Endothelial cell of umbilical vein (primary cell): ENCODE measurements at regions not wholly inside any gene's neighbourhood (a gene's known extent, or its start where the extent isn't known, plus 50 kb on each side); places are given as distances from the start of the nearest gene placed in this dataset.
A peak's percentile ranks its signal among the peaks of the same experiment; 100 is the strongest.

Experiments used
- BruUV-seq: library from RNA; stranded (reverse); fragments of 400-500 nt; replicated peaks from 2 replicates; lab custom pipeline; 2021; lab: Mats Ljungman, UMichigan
- CTCF ChIA-PET: fragments of 300-600, 350-600 bp; sonication (Branson Sonifier 250); formaldehyde crosslinking; loops from one replicate; lab custom pipeline; 2021; ENCODE audit warnings: antibody characterized with exemption, inconsistent platforms; lab: Charles Lee
- POLR2A ChIA-PET: fragments of 300-600, 350-600 bp; sonication (Branson Sonifier 250); formaldehyde crosslinking; loops from one replicate; lab custom pipeline; 2021; ENCODE audit warnings: antibody characterized with exemption, inconsistent platforms; lab: Charles Lee
- DNase-seq: peaks from one replicate; pipeline ENCODE4 v3.0.0-alpha.2; 2011; ENCODE audit warnings: low read depth, low spot score
- FAIRE-seq: peaks from 2 replicates; lab custom pipeline; 2011; peaks lifted over from hg19 to GRCh38; lab: Jason Lieb, UNC
- H2AFZ ChIP-seq: 2 replicates; pipeline ENCODE4 v1.6.0; 2012; ENCODE audit warnings: low read depth, low read length, control low read depth, inconsistent platforms
- H3K27ac ChIP-seq: 2 replicates; pipeline ENCODE4 v1.5.1; 2011; ENCODE audit warnings: low read depth, mild to moderate bottlenecking, control low read depth, low read length, moderate library complexity; ENCODE audit not compliant: insufficient read depth
- H3K27me3 ChIP-seq, 2 experiments: 2 replicates each; pipeline versions ENCODE4 v1.6.0 to v1.6.1; 2011; ENCODE audit warnings: low read length in 2 of 2, mixed read lengths in 1 of 2; ENCODE audit not compliant: control insufficient read depth in 2 of 2, insufficient read depth in 2 of 2
- H3K36me3 ChIP-seq, 2 experiments: 2 replicates in 1 of 2; 3 replicates in 1 of 2; pipeline ENCODE4 v1.5.1; 2011; ENCODE audit warnings: low read length in 2 of 2, mild to moderate bottlenecking in 1 of 2, moderate library complexity in 1 of 2; ENCODE audit not compliant: control insufficient read depth in 2 of 2, insufficient read depth in 2 of 2; ENCODE audit errors: extremely low read depth in 1 of 2
- H3K4me1 ChIP-seq: 3 replicates; pipeline ENCODE4 v1.5.1; 2011; ENCODE audit warnings: mild to moderate bottlenecking, low read length; ENCODE audit not compliant: control insufficient read depth, insufficient read depth; ENCODE audit errors: extremely low read depth
- H3K4me2 ChIP-seq: 2 replicates; pipeline ENCODE4 v1.6.1; 2011; ENCODE audit warnings: low read length, control low read depth, mixed read lengths; ENCODE audit not compliant: insufficient read depth
- H3K4me3 ChIP-seq, 3 experiments: fragments of 200-600 bp in 1 of 3; sonication (generic), shearing (Covaris generic) in 1 of 3; replicated peaks in 1 of 3; 2 replicates each; pipeline ENCODE4 v1.5.1; 2011 to 2016; ENCODE audit warnings: control low read depth in 3 of 3, low read length in 3 of 3, mild to moderate bottlenecking in 2 of 3, inconsistent platforms in 1 of 3, low read depth in 1 of 3, moderate library complexity in 1 of 3; ENCODE audit not compliant: insufficient read depth in 1 of 3
- H3K79me2 ChIP-seq: 2 replicates; pipeline ENCODE4 v1.6.0; 2012; ENCODE audit warnings: low read length, inconsistent platforms; ENCODE audit not compliant: control insufficient read depth, insufficient read depth
- H3K9ac ChIP-seq: replicated peaks from 2 replicates; pipeline ENCODE3; 2011; ENCODE audit warnings: low read length, control low read depth; ENCODE audit not compliant: insufficient read depth; ENCODE audit errors: extremely low read depth
- H3K9me1 ChIP-seq: replicated peaks from 3 replicates; pipeline ENCODE4 v1.6.0; 2011; ENCODE audit warnings: mild to moderate bottlenecking, low read length; ENCODE audit not compliant: control insufficient read depth, insufficient read depth; ENCODE audit errors: extremely low read depth
- H3K9me3 ChIP-seq: replicated peaks from 2 replicates; pipeline ENCODE4 v1.5.1; 2012; ENCODE audit warnings: low read length, inconsistent platforms; ENCODE audit not compliant: control insufficient read depth, insufficient read depth
- H4K20me1 ChIP-seq: replicated peaks from 2 replicates; pipeline ENCODE3; 2011; ENCODE audit warnings: mild to moderate bottlenecking, low read length; ENCODE audit not compliant: control insufficient read depth, insufficient read depth; ENCODE audit errors: extremely low read depth
- EZH2 ChIP-seq: IDR thresholded peaks from 2 replicates; pipeline ENCODE4 v1.6.1; 2012; ENCODE audit warnings: borderline replicate concordance, low read depth, mild to moderate bottlenecking, moderate library complexity, low read length, inconsistent platforms; ENCODE audit not compliant: severe bottlenecking
- FOS ChIP-seq: IDR thresholded peaks from 2 replicates; pipeline ENCODE4 v1.6.1; 2011; ENCODE audit warnings: mild to moderate bottlenecking, low read length, moderate library complexity, borderline replicate concordance; ENCODE audit not compliant: insufficient read depth
- GATA2 ChIP-seq: IDR thresholded peaks from 2 replicates; pipeline ENCODE4 v1.7.0; 2011; ENCODE audit warnings: low read depth, mild to moderate bottlenecking, moderate library complexity, mixed read lengths, low read length; ENCODE audit not compliant: insufficient read length, insufficient read depth
- JUN ChIP-seq: IDR thresholded peaks from 2 replicates; pipeline ENCODE4 v1.6.1; 2011; ENCODE audit warnings: borderline replicate concordance, low read depth; ENCODE audit not compliant: insufficient read length, insufficient read depth
- MAX ChIP-seq: IDR thresholded peaks from 2 replicates; pipeline ENCODE4 v1.6.1; 2011; ENCODE audit not compliant: insufficient read depth, insufficient read length
- MYC ChIP-seq: IDR thresholded peaks from one replicate; pipeline ENCODE4 v1.6.1; 2011; ENCODE audit warnings: mild to moderate bottlenecking, low read depth, low read length
- POLR2A ChIP-seq: IDR thresholded peaks from 2 replicates; pipeline ENCODE4 v1.6.1; 2012; ENCODE audit warnings: low read depth, mild to moderate bottlenecking, control low read depth, low read length
- POLR2AphosphoS5 ChIP-seq: IDR thresholded peaks from 2 replicates; pipeline ENCODE4 v1.6.1; 2012; ENCODE audit warnings: low read depth, mild to moderate bottlenecking, control low read depth, low read length, moderate library complexity; ENCODE audit not compliant: insufficient read depth
- dilution Hi-C: fragments of 300-500 bp; cut with MboI; formaldehyde crosslinking; loops from one replicate; pipeline ENCODE4 v1.15.0; 2019; ENCODE audit warnings: low sequenced_read_pairs; ENCODE audit not compliant: extremely low pct_ligation_motif_present
- intact Hi-C: fragments of 100-400 bp; cut with micrococcal nuclease; formaldehyde crosslinking; loops from one replicate; pipeline ENCODE4 v1.10.0; 2022
- TF ChIP-seq, protein P1 (sequence below), 2 donors: IDR thresholded peaks; 1 replicate in 1 of 2; 2 replicates in 1 of 2; pipeline ENCODE4 v1.5.1; 2011; ENCODE audit warnings: low read length in 2 of 2, mild to moderate bottlenecking in 2 of 2, moderate library complexity in 2 of 2, control low read depth in 1 of 2, inconsistent platforms in 1 of 2, low read depth in 1 of 2; ENCODE audit not compliant: insufficient read depth in 1 of 2; ENCODE audit errors: extremely low read depth in 1 of 2

- Histone ChIP-seq H3K36me3 (no peaks in the 10 kb centered on the region), H3K4me1 (no peaks in the 10 kb centered on the region), H3K9ac (no peak overlapping the region), H2AFZ (no peak overlapping the region), H3K9me1 (no peaks in the 10 kb centered on the region), H3K27me3 (no peaks in the 10 kb centered on the region), H3K79me2 (no peaks in the 10 kb centered on the region), H3K4me2 (no peak overlapping the region), H3K4me3 (no peak overlapping the region), H4K20me1 (no peaks in the 10 kb centered on the region), H3K9me3 (no peaks in the 10 kb centered on the region), H3K27ac (no peak overlapping the region)
- ChIA-PET POLR2A (no interaction called here), CTCF (interaction anchor here (0.6 to 2.1 kb wide), 7 partner anchors 11 to 1367 kb away, joined by 3 to 16 read pairs (median 4); no protein-coding TSS in a partner anchor)
- FAIRE-seq (no peak), DNase-seq (peak; percentile 41)
- TF ChIP-seq POLR2AphosphoS5: no peak
- TF ChIP-seq MAX: no peak
- TF ChIP-seq FOS: no peak
- TF ChIP-seq EZH2: no peak
- TF ChIP-seq, protein P1, sequence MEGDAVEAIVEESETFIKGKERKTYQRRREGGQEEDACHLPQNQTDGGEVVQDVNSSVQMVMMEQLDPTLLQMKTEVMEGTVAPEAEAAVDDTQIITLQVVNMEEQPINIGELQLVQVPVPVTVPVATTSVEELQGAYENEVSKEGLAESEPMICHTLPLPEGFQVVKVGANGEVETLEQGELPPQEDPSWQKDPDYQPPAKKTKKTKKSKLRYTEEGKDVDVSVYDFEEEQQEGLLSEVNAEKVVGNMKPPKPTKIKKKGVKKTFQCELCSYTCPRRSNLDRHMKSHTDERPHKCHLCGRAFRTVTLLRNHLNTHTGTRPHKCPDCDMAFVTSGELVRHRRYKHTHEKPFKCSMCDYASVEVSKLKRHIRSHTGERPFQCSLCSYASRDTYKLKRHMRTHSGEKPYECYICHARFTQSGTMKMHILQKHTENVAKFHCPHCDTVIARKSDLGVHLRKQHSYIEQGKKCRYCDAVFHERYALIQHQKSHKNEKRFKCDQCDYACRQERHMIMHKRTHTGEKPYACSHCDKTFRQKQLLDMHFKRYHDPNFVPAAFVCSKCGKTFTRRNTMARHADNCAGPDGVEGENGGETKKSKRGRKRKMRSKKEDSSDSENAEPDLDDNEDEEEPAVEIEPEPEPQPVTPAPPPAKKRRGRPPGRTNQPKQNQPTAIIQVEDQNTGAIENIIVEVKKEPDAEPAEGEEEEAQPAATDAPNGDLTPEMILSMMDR (IDR thresholded peaks at IDR 0.05; ENCODE audit: extremely low read depth in 1 of 2, insufficient read depth in 1 of 2, low read depth in 1 of 2, low read length in 2 of 2): no peak
- TF ChIP-seq MYC: no peak
- TF ChIP-seq POLR2A: no peak
- no peak for TF ChIP-seq JUN
- no peak for TF ChIP-seq GATA2
- BruUV-seq: no TSS peak
- intact Hi-C loops: no loop called here
- dilution Hi-C loops: no loop called here
Measured at GRCh38 chr3:181316482-181316881, 326.9 kb upstream of the DNAJC19 start.
